CD4-positive, alpha-beta T cell (primary cell): ENCODE measurements at regions not wholly inside any gene's neighbourhood (a gene's known extent, or its start where the extent isn't known, plus 50 kb on each side); places are given as distances from the start of the nearest gene placed in this dataset.
"Not testable (repeated sequence)": the region's sequence is repeated elsewhere in the genome, so short reads cannot be mapped to it uniquely, and the experiment has no call there.

Experiments used
- ATAC-seq: fragments of 200-7000 bp; cut with Tn5 transposase; one replicate; pipeline ENCODE4 v1.10.0; 2022; ENCODE audit warnings: mild to moderate bottlenecking; ENCODE audit not compliant: poor library complexity
- CTCF ChIA-PET: fragments of 350-600 bp; sonication (Branson Sonifier 250); formaldehyde crosslinking; loops from one replicate; lab custom pipeline; 2021; ENCODE audit warnings: antibody characterized with exemption, inconsistent platforms; lab: Charles Lee
- POLR2A ChIA-PET: fragments of 350-600 bp; sonication (Branson Sonifier 250); formaldehyde crosslinking; loops from one replicate; lab custom pipeline; 2021; ENCODE audit warnings: antibody characterized with exemption, inconsistent platforms; lab: Charles Lee
- DNase-seq, 14 experiments: peaks; one replicate each; pipeline ENCODE4 v3.0.0-alpha.2; 2013 to 2020; ENCODE audit warnings: mixed read lengths in 2 of 14
- H3K27ac ChIP-seq, 2 donors: one replicate each; pipeline versions ENCODE4 v1.5.1 to v1.7.0; 2013; ENCODE audit warnings: low read length in 2 of 2, low read depth in 1 of 2, mild to moderate bottlenecking in 1 of 2
- H3K27me3 ChIP-seq, 2 experiments: 1 replicate in 1 of 2; 2 replicates in 1 of 2; pipeline versions ENCODE4 v1.6.1 to v1.7.0; 2013; ENCODE audit warnings: low read length in 2 of 2, control low read depth in 1 of 2, mild to moderate bottlenecking in 1 of 2, moderate library complexity in 1 of 2; ENCODE audit not compliant: insufficient read depth in 2 of 2, control insufficient read depth in 1 of 2
- H3K36me3 ChIP-seq: one replicate; pipeline ENCODE4 v1.6.1; 2013; ENCODE audit warnings: low read length, control low read depth; ENCODE audit not compliant: insufficient read depth
- H3K4me1 ChIP-seq: one replicate; pipeline ENCODE4 v1.6.1; 2013; ENCODE audit warnings: low read length, control low read depth; ENCODE audit not compliant: insufficient read depth
- H3K4me3 ChIP-seq: one replicate; pipeline ENCODE4 v1.5.1; 2013; ENCODE audit warnings: mild to moderate bottlenecking, low read length, moderate library complexity
- H3K9me3 ChIP-seq, 2 experiments: 1 replicate in 1 of 2; 2 replicates in 1 of 2; pipeline versions ENCODE4 v1.6.1 to v1.7.0; 2013; ENCODE audit warnings: low read length in 2 of 2, mild to moderate bottlenecking in 2 of 2, control low read depth in 1 of 2, moderate library complexity in 1 of 2; ENCODE audit not compliant: control insufficient read depth in 1 of 2, insufficient read depth in 1 of 2
- H3K27ac Mint-ChIP-seq: one replicate; pipeline ENCODE4 v1.8.0; 2020; ENCODE audit warnings: mixed read lengths
- H3K27me3 Mint-ChIP-seq: one replicate; pipeline ENCODE4 v1.8.0; 2021; ENCODE audit warnings: mixed read lengths
- H3K36me3 Mint-ChIP-seq: one replicate; pipeline ENCODE4 v1.8.0; 2021; ENCODE audit warnings: low read depth, mixed read lengths
- H3K4me1 Mint-ChIP-seq: one replicate; pipeline ENCODE4 v1.8.0; 2021; ENCODE audit warnings: low read depth, mixed read lengths
- H3K4me3 Mint-ChIP-seq: one replicate; pipeline ENCODE4 v1.8.0; 2020; ENCODE audit warnings: mild to moderate bottlenecking, mixed read lengths
- H3K9me3 Mint-ChIP-seq: one replicate; pipeline ENCODE4 v1.8.0; 2020; ENCODE audit warnings: mixed read lengths
- intact Hi-C, 2 experiments: fragments of 100-400 bp; cut with DNase I in 1 of 2; cut with micrococcal nuclease in 1 of 2; formaldehyde crosslinking; loops; one replicate each; pipeline versions ENCODE4 v1.15.1 to v1.9.0; 2023 to 2025; cut with DNase I, micrococcal nuclease

GRCh38 chr3:195637473-195638233, 53.9 kb upstream of the APOD start:
- H3K9me3 Mint-ChIP-seq, H3K27me3 Mint-ChIP-seq, H3K9me3 ChIP-seq, H3K4me3 ChIP-seq, POLR2A ChIA-PET, H3K4me1 Mint-ChIP-seq, ATAC-seq, DNase-seq, CTCF ChIA-PET, H3K27me3 ChIP-seq, H3K4me1 ChIP-seq, H3K36me3 ChIP-seq, H3K27ac Mint-ChIP-seq, H3K36me3 Mint-ChIP-seq, intact Hi-C loops, H3K27ac ChIP-seq: not testable (repeated sequence)
- peak overlapping the region; percentile 71 for H3K4me3 Mint-ChIP-seq

GRCh38 chr3:195637011-195637410, 53.3 kb upstream of the APOD start:
- H3K4me1 Mint-ChIP-seq, H3K27me3 ChIP-seq, DNase-seq, H3K27ac Mint-ChIP-seq, CTCF ChIA-PET, H3K27me3 Mint-ChIP-seq, H3K4me3 ChIP-seq, H3K27ac ChIP-seq, POLR2A ChIA-PET, H3K9me3 Mint-ChIP-seq, H3K4me1 ChIP-seq, H3K9me3 ChIP-seq, H3K36me3 ChIP-seq, H3K36me3 Mint-ChIP-seq, intact Hi-C loops, ATAC-seq: not testable (repeated sequence)
- peak overlapping the region; percentile 71 for H3K4me3 Mint-ChIP-seq

- H3K27ac Mint-ChIP-seq: peak overlapping the region; percentile 63
- intact Hi-C loops, H3K36me3 ChIP-seq, ATAC-seq, CTCF ChIA-PET, POLR2A ChIA-PET, H3K27ac ChIP-seq, H3K27me3 Mint-ChIP-seq, H3K4me1 Mint-ChIP-seq, H3K36me3 Mint-ChIP-seq, H3K27me3 ChIP-seq, H3K4me1 ChIP-seq, DNase-seq, H3K9me3 Mint-ChIP-seq, H3K4me3 ChIP-seq, H3K9me3 ChIP-seq: not testable (repeated sequence)
- peak overlapping the region; percentile 85 for H3K4me3 Mint-ChIP-seq
Measured at GRCh38 chr3:195635898-195636685, 52.4 kb upstream of the APOD start.

GRCh38 chr3:195635262-195635873, 51.6 kb upstream of the APOD start:
- H3K9me3 Mint-ChIP-seq, H3K27me3 Mint-ChIP-seq, H3K4me1 ChIP-seq, H3K4me1 Mint-ChIP-seq, H3K27ac ChIP-seq, intact Hi-C loops, POLR2A ChIA-PET, H3K27ac Mint-ChIP-seq, H3K27me3 ChIP-seq, H3K9me3 ChIP-seq, H3K4me3 Mint-ChIP-seq, H3K36me3 Mint-ChIP-seq, CTCF ChIA-PET, H3K36me3 ChIP-seq, ATAC-seq, DNase-seq, H3K4me3 ChIP-seq: not testable (repeated sequence)

GRCh38 chr3:195634426-195635261, 50.9 kb upstream of the APOD start:
- Histone ChIP-seq H3K4me3 (peak overlapping the region; percentile 49), H3K27ac (peak overlapping the region in 1 of 2 donors; percentile 44)
- H3K4me3 Mint-ChIP-seq, H3K9me3 ChIP-seq, intact Hi-C loops, H3K9me3 Mint-ChIP-seq, H3K36me3 Mint-ChIP-seq, CTCF ChIA-PET, H3K27ac Mint-ChIP-seq, H3K27me3 Mint-ChIP-seq, H3K36me3 ChIP-seq, H3K4me1 Mint-ChIP-seq, H3K27me3 ChIP-seq, H3K4me1 ChIP-seq, POLR2A ChIA-PET: not testable (repeated sequence)
- DNase-seq (peak in 7 of 14 experiments; percentile 25 to 58 (median 39)), ATAC-seq (peak; percentile 88)
